ENCODE measurements at regions not wholly inside any gene's neighbourhood (a gene's known extent, or its start where the extent isn't known, plus 50 kb on each side); places are given as distances from the start of the nearest gene placed in this dataset.

GRCh38 chr2:62304429-62305417 is 108.8 kb downstream of the B3GNT2 start (continued):
- TF ChIP-seq POLR2A (conservative IDR thresholded peaks at IDR 0.05) (peak; percentile 64), FOSL1 (tag; conservative IDR thresholded peaks at IDR 0.05) (peak; percentile 98), TFAM (CRISPR knock-in tag; conservative IDR thresholded peaks at IDR 0.05) (no peak), ZNF311 (CRISPR knock-in tag; IDR thresholded peaks at IDR 0.05) (peak; percentile 80), ZNF224 (CRISPR knock-in tag; IDR thresholded peaks at IDR 0.05) (no peak), BHLHE40 (IDR thresholded peaks at IDR 0.05; ENCODE audit: low read length) (peak; percentile 72), USF1 (CRISPR knock-in tag; IDR thresholded peaks at IDR 0.05) (peak; percentile 90), PYGO2 (tag; IDR thresholded peaks at IDR 0.05) (no peak), ESRRA (IDR thresholded peaks at IDR 0.05; ENCODE audit: borderline replicate concordance, low read depth) (no peak), SMAD3 (CRISPR knock-in tag; conservative IDR thresholded peaks at IDR 0.05) (peak; percentile 71; the same call in 1 of the 2 replicates), CBFA2T2 (conservative IDR thresholded peaks at IDR 0.05) (peak; percentile 70), THRAP3 (IDR thresholded peaks at IDR 0.05; ENCODE audit: borderline replicate concordance) (peak; percentile 18; the same call in 1 of the 2 replicates), ZNF668 (CRISPR knock-in tag; IDR thresholded peaks at IDR 0.05) (peak; percentile 85), ZNF324 (CRISPR knock-in tag; IDR thresholded peaks at IDR 0.05) (peak; percentile 53; the same call in 1 of the 2 replicates), MAZ (CRISPR knock-in tag; conservative IDR thresholded peaks at IDR 0.05 in 1 of 2, IDR thresholded peaks at IDR 0.05 in 1 of 2) (peak in 1 of 2 experiments; percentile 10; a peak in 1 of 4 replicates), ESRRB (CRISPR knock-in tag; IDR thresholded peaks at IDR 0.05; ENCODE audit: borderline replicate concordance) (no peak), ZNF280B (CRISPR knock-in tag; IDR thresholded peaks at IDR 0.05) (no peak), TBP (optimal IDR thresholded peaks at IDR 0.05; ENCODE audit: low read depth, low read length) (peak; percentile 53), MTA1 (IDR thresholded peaks at IDR 0.05; ENCODE audit: borderline replicate concordance) (no peak), NR4A1 (CRISPR knock-in tag; IDR thresholded peaks at IDR 0.05) (peak; percentile 24; the same call in 1 of the 2 replicates), NR4A1 (tag; IDR thresholded peaks at IDR 0.05) (peak; percentile 81), FOXP1 (CRISPR knock-in tag; IDR thresholded peaks at IDR 0.05) (peak; percentile 77; the same call in 1 of the 2 replicates), CBFA2T3 (IDR thresholded peaks at IDR 0.05) (peak; percentile 84)
- TF ChIP-seq, protein P1, sequence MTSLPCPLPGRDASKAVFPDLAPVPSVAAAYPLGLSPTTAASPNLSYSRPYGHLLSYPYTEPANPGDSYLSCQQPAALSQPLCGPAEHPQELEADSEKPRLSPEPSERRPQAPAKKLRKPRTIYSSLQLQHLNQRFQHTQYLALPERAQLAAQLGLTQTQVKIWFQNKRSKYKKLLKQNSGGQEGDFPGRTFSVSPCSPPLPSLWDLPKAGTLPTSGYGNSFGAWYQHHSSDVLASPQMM (CRISPR knock-in tag; IDR thresholded peaks at IDR 0.05): no peak
- TF ChIP-seq, protein P2, sequence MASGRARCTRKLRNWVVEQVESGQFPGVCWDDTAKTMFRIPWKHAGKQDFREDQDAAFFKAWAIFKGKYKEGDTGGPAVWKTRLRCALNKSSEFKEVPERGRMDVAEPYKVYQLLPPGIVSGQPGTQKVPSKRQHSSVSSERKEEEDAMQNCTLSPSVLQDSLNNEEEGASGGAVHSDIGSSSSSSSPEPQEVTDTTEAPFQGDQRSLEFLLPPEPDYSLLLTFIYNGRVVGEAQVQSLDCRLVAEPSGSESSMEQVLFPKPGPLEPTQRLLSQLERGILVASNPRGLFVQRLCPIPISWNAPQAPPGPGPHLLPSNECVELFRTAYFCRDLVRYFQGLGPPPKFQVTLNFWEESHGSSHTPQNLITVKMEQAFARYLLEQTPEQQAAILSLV (tag; IDR thresholded peaks at IDR 0.05): peak; percentile 34; the same call in 1 of the 2 replicates
- TF ChIP-seq, protein P3, sequence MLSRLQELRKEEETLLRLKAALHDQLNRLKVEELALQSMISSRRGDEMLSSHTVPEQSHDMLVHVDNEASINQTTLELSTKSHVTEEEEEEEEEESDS (CRISPR knock-in tag; IDR thresholded peaks at IDR 0.05): no peak
